ENCODE measurements at regions not wholly inside any gene's neighbourhood (a gene's known extent, or its start where the extent isn't known, plus 50 kb on each side); places are given as distances from the start of the nearest gene placed in this dataset.

GRCh38 chr6:39995633-39996032 lies 61.4 kb upstream of the MOCS1 start:
- DNase-seq: no peak
- no peak overlapping the region for H3K27ac Mint-ChIP-seq
- H3K27me3 Mint-ChIP-seq: peaks cover 3 to 9% (median 5%) of the 10 kb centered on the region in 3 donors
- no peak for ATAC-seq (ENCODE audit: low read depth in 2 of 2)
- H3K9me3 Mint-ChIP-seq: peaks cover 29 to 81% (median 44%) of the 10 kb centered on the region in 7 donors
- no peaks in the 10 kb centered on the region for H3K4me1 Mint-ChIP-seq
- H3K36me3 Mint-ChIP-seq: peaks cover 4 to 25% of the 10 kb centered on the region in 2 donors
- no peak overlapping the region for H3K4me3 Mint-ChIP-seq

DNA sequence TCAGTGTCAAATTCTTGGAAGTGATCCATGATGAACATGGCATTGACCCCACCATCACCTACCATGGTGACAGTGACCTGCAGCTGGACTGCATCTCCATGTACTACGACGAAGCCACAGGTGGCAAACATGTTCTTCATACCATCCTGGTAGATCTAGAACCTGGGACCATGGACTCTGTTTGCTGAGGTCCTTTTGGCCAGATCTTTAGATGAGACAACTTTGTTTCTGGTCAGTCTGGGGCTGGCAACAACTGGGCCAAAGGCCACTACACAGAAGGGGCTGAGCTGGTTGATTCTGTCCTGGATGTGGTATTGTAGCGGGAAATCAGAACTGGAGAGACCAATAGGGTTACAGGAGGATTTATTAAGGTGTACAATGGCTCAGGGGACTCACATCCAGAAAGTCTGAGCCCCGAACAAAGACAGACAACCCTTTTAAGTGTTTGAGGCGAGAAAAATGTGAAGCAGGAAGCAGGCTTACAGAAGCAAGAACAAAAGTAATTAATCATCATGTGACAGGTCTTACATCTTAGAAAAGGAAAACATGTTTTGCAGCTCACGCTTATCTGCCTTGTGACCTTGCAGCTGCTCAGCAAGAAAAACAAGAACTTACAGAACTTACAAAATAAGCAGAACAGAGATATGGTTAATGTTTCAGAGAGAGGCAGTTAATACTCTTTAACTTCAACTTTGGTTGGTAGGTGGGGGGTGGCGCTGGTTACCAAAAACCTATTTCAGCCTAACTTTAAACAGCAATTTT lies 58.8 kb upstream of the MOCS1 start:
- H3K27ac Mint-ChIP-seq: no peak overlapping the region
- H3K27me3 Mint-ChIP-seq: peaks cover 3 to 9% (median 5%) of the 10 kb centered on the region in 3 donors
- no peak for DNase-seq
- no peak overlapping the region for H3K4me3 Mint-ChIP-seq
- peaks cover 3 to 4% of the 10 kb centered on the region in 2 donors for H3K36me3 Mint-ChIP-seq
- H3K4me1 Mint-ChIP-seq: no peaks in the 10 kb centered on the region
- ATAC-seq (ENCODE audit: low read depth in 2 of 2): no peak
- peaks cover 16 to 58% (median 22%) of the 10 kb centered on the region in 7 donors for H3K9me3 Mint-ChIP-seq
